Trophoblast cell (in vitro differentiated cells and primary cell): ENCODE measurements at regions not wholly inside any gene's neighbourhood (a gene's known extent, or its start where the extent isn't known, plus 50 kb on each side); places are given as distances from the start of the nearest gene placed in this dataset.
A peak's percentile ranks its signal among the peaks of the same experiment; 100 is the strongest.

Experiments
- DNase-seq, 2 donors: peaks; one replicate each; pipeline ENCODE4 v3.0.0-alpha.2; 2016
- H2AFZ ChIP-seq: 2 replicates; pipeline ENCODE4 v1.6.1; 2013; ENCODE audit warnings: low read length, moderate library complexity, mild to moderate bottlenecking; ENCODE audit not compliant: insufficient read depth, poor library complexity
- H2AK5ac ChIP-seq: 2 replicates; pipeline ENCODE4 v1.6.1; 2013; ENCODE audit warnings: mild to moderate bottlenecking, low read length
- H2BK120ac ChIP-seq: 2 replicates; pipeline ENCODE4 v1.6.1; 2013; ENCODE audit warnings: low read length, mild to moderate bottlenecking, moderate library complexity; ENCODE audit not compliant: insufficient read depth, poor library complexity
- H2BK12ac ChIP-seq: 2 replicates; pipeline ENCODE4 v1.6.1; 2013; ENCODE audit warnings: mild to moderate bottlenecking, low read length, moderate library complexity
- H2BK5ac ChIP-seq: 2 replicates; pipeline ENCODE4 v1.6.1; 2013; ENCODE audit warnings: low read length, low read depth, moderate library complexity, mild to moderate bottlenecking; ENCODE audit not compliant: poor library complexity
- H3K14ac ChIP-seq: 2 replicates; pipeline ENCODE4 v1.6.1; 2013; ENCODE audit warnings: mild to moderate bottlenecking, low read length
- H3K18ac ChIP-seq: 2 replicates; pipeline ENCODE4 v1.6.1; 2013; ENCODE audit warnings: mild to moderate bottlenecking, low read length
- H3K23ac ChIP-seq: 2 replicates; pipeline ENCODE4 v1.6.1; 2013; ENCODE audit warnings: low read length
- H3K27ac ChIP-seq: 2 replicates; pipeline ENCODE4 v1.5.1; 2013; ENCODE audit warnings: low read depth, mild to moderate bottlenecking, inconsistent platforms, low read length, moderate library complexity
- H3K27me3 ChIP-seq: 2 replicates; pipeline ENCODE4 v1.6.1; 2013; ENCODE audit warnings: inconsistent platforms, mild to moderate bottlenecking, low read length, moderate library complexity; ENCODE audit not compliant: insufficient read depth
- H3K36me3 ChIP-seq, 2 experiments: 1 replicate in 1 of 2; 2 replicates in 1 of 2; pipeline ENCODE4 v1.6.1; 2013; ENCODE audit warnings: low read length in 2 of 2, mild to moderate bottlenecking in 2 of 2, moderate library complexity in 1 of 2; ENCODE audit not compliant: insufficient read depth in 2 of 2, control insufficient read depth in 1 of 2
- H3K4ac ChIP-seq: 2 replicates; pipeline ENCODE4 v1.6.1; 2013; ENCODE audit warnings: low read depth, mild to moderate bottlenecking, low read length, moderate library complexity
- H3K4me1 ChIP-seq, 2 experiments: 1 replicate in 1 of 2; 2 replicates in 1 of 2; pipeline ENCODE4 v1.6.1; 2013; ENCODE audit warnings: low read length in 2 of 2, mild to moderate bottlenecking in 2 of 2, moderate library complexity in 1 of 2; ENCODE audit not compliant: insufficient read depth in 2 of 2, control insufficient read depth in 1 of 2
- H3K4me2 ChIP-seq: 2 replicates; pipeline ENCODE4 v1.6.1; 2013; ENCODE audit warnings: inconsistent platforms, mild to moderate bottlenecking, low read length, moderate library complexity
- H3K4me3 ChIP-seq: 2 replicates; pipeline ENCODE4 v1.5.1; 2013; ENCODE audit warnings: mild to moderate bottlenecking, low read depth, low read length, inconsistent platforms
- H3K79me1 ChIP-seq: one replicate; pipeline ENCODE4 v1.6.1; 2013; ENCODE audit warnings: low read length
- H3K79me2 ChIP-seq: 2 replicates; pipeline ENCODE4 v1.6.1; 2013; ENCODE audit warnings: low read length, mild to moderate bottlenecking; ENCODE audit not compliant: control insufficient read depth, insufficient read depth, poor library complexity
- H3K9ac ChIP-seq: 2 replicates; pipeline ENCODE4 v1.6.1; 2013; ENCODE audit warnings: mild to moderate bottlenecking, low read length
- H3K9me3 ChIP-seq: 2 replicates; pipeline ENCODE4 v1.6.1; 2013; ENCODE audit warnings: low read depth, mild to moderate bottlenecking, control low read depth, inconsistent platforms, low read length; ENCODE audit not compliant: insufficient read depth
- H4K12ac ChIP-seq: 2 replicates; pipeline ENCODE4 v1.6.1; 2013; ENCODE audit warnings: low read depth, mild to moderate bottlenecking, low read length, moderate library complexity
- H4K8ac ChIP-seq: 2 replicates; pipeline ENCODE4 v1.6.1; 2013; ENCODE audit warnings: low read depth, mild to moderate bottlenecking, low read length, moderate library complexity
- H4K91ac ChIP-seq: one replicate; pipeline ENCODE4 v1.6.1; 2013; ENCODE audit warnings: low read depth, mild to moderate bottlenecking, low read length, moderate library complexity
- WGBS: extraction: QIAGEN DNeasy Blood & Tissue Kit; methylation state at CpG from one replicate; pipeline ENCODE4 v1.1.7; 2013; ENCODE audit warnings: missing lambda C conversion rate; ENCODE audit not compliant: insufficient read length, insufficient coverage; ENCODE audit errors: extremely low coverage; 5-methylcytosine and 5-hydroxymethylcytosine counted together

DNA sequence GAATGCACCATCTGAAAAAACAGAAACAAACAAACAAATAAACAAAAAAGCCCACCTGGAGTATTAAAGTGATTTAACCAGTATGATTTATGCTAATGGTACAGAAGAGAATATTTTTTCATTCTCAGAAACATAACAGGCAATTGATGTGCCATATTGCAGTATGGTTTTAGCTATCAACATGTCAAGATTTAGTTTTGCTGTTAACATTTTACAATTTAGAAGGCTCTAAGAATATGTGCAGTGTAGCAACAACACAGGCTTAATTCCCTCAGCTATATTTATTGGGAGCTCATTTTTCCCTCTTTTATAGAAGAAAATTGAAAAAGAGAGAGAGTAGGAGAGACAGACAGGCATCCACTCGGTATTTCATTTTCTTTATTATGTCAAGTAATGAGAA lies 1022.7 kb upstream of the CITED2 start:
- Histone ChIP-seq H3K18ac (no peak overlapping the region), H3K4me3 (no peak overlapping the region), H2AK5ac (no peak overlapping the region), H3K27ac (no peak overlapping the region), H3K4me2 (no peak overlapping the region), H4K91ac (no peak overlapping the region), H3K36me3 (no peaks in the 10 kb centered on the region), H3K4me1 (no peaks in the 10 kb centered on the region), H3K27me3 (no peaks in the 10 kb centered on the region), H2BK5ac (no peak overlapping the region), H3K4ac (no peak overlapping the region), H3K79me1 (no peaks in the 10 kb centered on the region), H2BK12ac (no peak overlapping the region), H3K9me3 (no peaks in the 10 kb centered on the region), H4K12ac (no peak overlapping the region), H2AFZ (no peak overlapping the region), H3K79me2 (no peaks in the 10 kb centered on the region), H2BK120ac (no peak overlapping the region), H3K14ac (no peak overlapping the region), H3K9ac (no peak overlapping the region), H3K23ac (no peak overlapping the region), H4K8ac (no peak overlapping the region)
- DNase-seq: no peak
- no CpG with 5 or more reads among the region's 1 CpG for WGBS

DNA sequence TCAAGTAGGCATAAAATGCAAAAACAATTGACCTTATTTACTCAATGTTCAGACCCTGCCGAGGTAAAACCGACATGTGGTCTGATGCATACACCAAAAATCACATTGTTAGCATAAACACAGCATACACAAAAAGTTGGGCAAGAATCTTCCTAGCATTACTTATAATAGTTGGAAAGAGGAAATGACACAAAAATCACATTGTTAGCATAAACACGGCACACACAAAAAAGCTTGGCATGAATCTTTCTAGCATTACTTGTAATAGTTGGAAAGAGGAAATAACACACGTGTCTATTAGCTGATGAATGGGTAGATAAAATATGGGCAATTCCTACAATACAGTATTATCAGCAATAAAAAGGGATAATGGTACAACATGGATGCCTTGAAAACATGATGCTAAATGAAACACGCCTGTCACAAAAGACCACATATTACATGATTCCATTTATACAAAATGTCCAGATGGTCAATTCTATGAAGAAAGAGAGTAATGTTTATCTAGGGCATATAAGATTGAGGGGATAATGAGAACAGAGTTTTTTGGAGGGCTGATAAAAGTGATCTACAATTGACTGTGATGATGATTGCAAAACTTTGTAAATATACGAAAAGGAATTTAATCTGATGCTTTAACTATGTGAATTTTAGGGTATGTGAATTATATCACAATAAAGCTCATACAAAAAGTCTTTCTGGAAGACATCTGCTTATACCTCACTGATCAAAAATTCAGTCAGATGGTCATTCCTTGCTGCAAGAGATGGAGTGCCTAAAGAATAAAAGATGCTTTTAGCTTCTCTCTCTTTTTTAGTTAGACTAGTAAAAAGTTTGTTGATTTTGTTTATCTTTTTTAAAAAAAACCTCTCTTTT lies 1019.5 kb upstream of the CITED2 start:
- Histone ChIP-seq H3K27ac (no peak overlapping the region), H3K79me1 (no peaks in the 10 kb centered on the region), H4K12ac (no peak overlapping the region), H4K91ac (no peak overlapping the region), H3K23ac (no peak overlapping the region), H2BK5ac (no peak overlapping the region), H2BK12ac (no peak overlapping the region), H2AK5ac (no peak overlapping the region), H3K4me2 (no peak overlapping the region), H4K8ac (no peak overlapping the region), H3K18ac (no peak overlapping the region), H3K4me1 (no peaks in the 10 kb centered on the region), H3K27me3 (no peaks in the 10 kb centered on the region), H2AFZ (no peak overlapping the region), H3K79me2 (no peaks in the 10 kb centered on the region), H3K9ac (no peak overlapping the region), H3K14ac (no peak overlapping the region), H2BK120ac (no peak overlapping the region), H3K36me3 (no peaks in the 10 kb centered on the region), H3K4ac (no peak overlapping the region), H3K4me3 (no peak overlapping the region), H3K9me3 (no peaks in the 10 kb centered on the region)
- peak in 1 of 2 donors; percentile 13 for DNase-seq
- no CpG with 5 or more reads among the region's 6 CpGs for WGBS

DNA sequence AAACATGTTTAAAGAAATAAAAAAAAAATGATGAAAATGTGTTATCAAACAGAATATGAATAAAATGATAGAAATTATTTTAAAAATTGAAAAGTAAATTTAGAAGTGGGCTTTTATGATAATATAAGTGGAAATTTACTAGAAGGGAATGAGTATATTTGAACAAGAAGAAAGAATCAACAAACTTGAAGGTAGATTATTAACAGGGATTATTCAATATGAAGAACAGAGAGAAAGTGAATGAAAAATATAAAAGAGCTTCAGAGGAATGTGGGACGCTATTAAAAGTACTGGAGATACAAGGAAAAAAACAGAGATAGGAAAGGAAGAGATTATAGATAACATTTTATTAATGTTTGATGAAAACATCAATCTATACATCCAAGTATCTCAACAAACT lies 1014.4 kb upstream of the CITED2 start:
- Histone ChIP-seq H3K4me3 (no peak overlapping the region), H3K9me3 (peaks cover 7% of the 10 kb centered on the region), H3K4me1 (no peaks in the 10 kb centered on the region), H4K91ac (no peak overlapping the region), H2AK5ac (no peak overlapping the region), H3K14ac (no peak overlapping the region), H2BK120ac (no peak overlapping the region), H3K79me1 (no peaks in the 10 kb centered on the region), H3K9ac (no peak overlapping the region), H3K79me2 (no peaks in the 10 kb centered on the region), H2AFZ (no peak overlapping the region), H4K12ac (no peak overlapping the region), H3K36me3 (peaks cover 3% of the 10 kb centered on the region in 2 experiments), H2BK5ac (no peak overlapping the region), H3K18ac (no peak overlapping the region), H3K4ac (no peak overlapping the region), H4K8ac (no peak overlapping the region), H2BK12ac (no peak overlapping the region), H3K27me3 (no peaks in the 10 kb centered on the region), H3K27ac (no peak overlapping the region), H3K23ac (no peak overlapping the region), H3K4me2 (no peak overlapping the region)
- no peak for DNase-seq
- no CpG with 5 or more reads among the region's 1 CpG for WGBS

- no peak overlapping the region for H2BK5ac ChIP-seq
- no peak for DNase-seq
- H3K36me3 ChIP-seq: peaks cover 3% of the 10 kb centered on the region in 2 experiments
- no peak overlapping the region for H4K8ac ChIP-seq
- H3K4me2 ChIP-seq: no peak overlapping the region
- H2BK12ac ChIP-seq: no peak overlapping the region
- H3K18ac ChIP-seq: no peak overlapping the region
- H3K23ac ChIP-seq: no peak overlapping the region
- H2AK5ac ChIP-seq: no peak overlapping the region
- H3K4me1 ChIP-seq: no peaks in the 10 kb centered on the region
- H3K79me2 ChIP-seq: no peaks in the 10 kb centered on the region
- H3K79me1 ChIP-seq: no peaks in the 10 kb centered on the region
- H3K27ac ChIP-seq: no peak overlapping the region
- H3K14ac ChIP-seq: no peak overlapping the region
- H3K27me3 ChIP-seq: no peaks in the 10 kb centered on the region
- H3K9ac ChIP-seq: no peak overlapping the region
- H2BK120ac ChIP-seq: no peak overlapping the region
- no peak overlapping the region for H2AFZ ChIP-seq
- H3K4ac ChIP-seq: no peak overlapping the region
- H4K12ac ChIP-seq: no peak overlapping the region
- peaks cover 7% of the 10 kb centered on the region for H3K9me3 ChIP-seq
- no CpG with 5 or more reads among the region's 2 CpGs for WGBS
- H4K91ac ChIP-seq: no peak overlapping the region
- no peak overlapping the region for H3K4me3 ChIP-seq
Observed at GRCh38 chr6:140388192-140388802, 1013.8 kb upstream of the CITED2 start.
